Neural cell (in vitro differentiated cells): ENCODE measurements at regions not wholly inside any gene's neighbourhood (a gene's known extent, or its start where the extent isn't known, plus 50 kb on each side); places are given as distances from the start of the nearest gene placed in this dataset.

ENCODE experiments used
- CTCF ChIP-seq: fragments of 450-650 bp; IDR thresholded peaks from 2 replicates; pipeline ENCODE4 v1.5.1; 2014; ENCODE audit warnings: antibody characterized with exemption, mild to moderate bottlenecking, moderate library complexity; ENCODE audit not compliant: poor library complexity, severe bottlenecking
- EP300 ChIP-seq: fragments of 450-650 bp; conservative IDR thresholded peaks from 2 replicates; pipeline ENCODE4 v1.6.1; 2014; ENCODE audit warnings: antibody characterized with exemption, mild to moderate bottlenecking, moderate library complexity; ENCODE audit not compliant: poor library complexity, severe bottlenecking
- EZH2 ChIP-seq: fragments of 200-600, 300-800 bp; shearing (Covaris generic), sonication (generic); IDR thresholded peaks from 2 replicates; pipeline ENCODE4 v1.6.1; 2014; ENCODE audit warnings: antibody characterized with exemption, low read length, borderline replicate concordance, mild to moderate bottlenecking; ENCODE audit not compliant: insufficient read depth, poor library complexity, severe bottlenecking
- MXI1 ChIP-seq: fragments of 450-650 bp; conservative IDR thresholded peaks from 2 replicates; pipeline ENCODE4 v1.6.1; 2014; ENCODE audit warnings: antibody characterized with exemption, mild to moderate bottlenecking; ENCODE audit not compliant: poor library complexity, severe bottlenecking
- POLR2AphosphoS5 ChIP-seq: IDR thresholded peaks from 2 replicates; pipeline ENCODE4 v1.6.1; 2012
- RAD21 ChIP-seq: fragments of 450-650 bp; conservative IDR thresholded peaks from 2 replicates; pipeline ENCODE4 v1.6.1; 2014; ENCODE audit warnings: antibody characterized with exemption, mild to moderate bottlenecking, moderate library complexity
- REST ChIP-seq: IDR thresholded peaks from 2 replicates; pipeline ENCODE4 v1.6.1; 2012; ENCODE audit warnings: borderline replicate concordance
- SMC3 ChIP-seq: fragments of 450-650 bp; conservative IDR thresholded peaks from 2 replicates; pipeline ENCODE4 v1.6.1; 2014; ENCODE audit warnings: antibody characterized with exemption, mild to moderate bottlenecking, moderate library complexity; ENCODE audit not compliant: poor library complexity
- TAF1 ChIP-seq: IDR thresholded peaks from 2 replicates; pipeline ENCODE4 v1.6.1; 2012; ENCODE audit warnings: low read depth

- TF ChIP-seq CTCF: no peak
- TF ChIP-seq EP300: no peak
- TF ChIP-seq EZH2: no peak
- no peak for TF ChIP-seq POLR2AphosphoS5
- no peak for TF ChIP-seq REST
- no peak for TF ChIP-seq TAF1
- no peak for TF ChIP-seq MXI1
- TF ChIP-seq RAD21: no peak
- no peak for TF ChIP-seq SMC3
These were observed 139.6 kb upstream of the TUBA3C start for GRCh38 chr13:19321222-19321621.
